ENCODE measurements at regions not wholly inside any gene's neighbourhood (a gene's known extent, or its start where the extent isn't known, plus 50 kb on each side); places are given as distances from the start of the nearest gene placed in this dataset.
"Not testable (repeated sequence)": the region's sequence is repeated elsewhere in the genome, so short reads cannot be mapped to it uniquely, and the experiment has no call there.

GRCh38 chr15:53193149-53193548 lies 403.0 kb upstream of the ONECUT1 start:
- Mint-ChIP-seq H3K27me3 (peaks cover 5% of the 10 kb centered on the region), H3K36me3 (no peaks in the 10 kb centered on the region), H3K9me3 (peaks cover 0 to 8% (median 0%) of the 10 kb centered on the region in 3 donors), H3K27ac (no peak overlapping the region), H3K4me1 (no peaks in the 10 kb centered on the region), H3K4me3 (no peak overlapping the region)

DNA sequence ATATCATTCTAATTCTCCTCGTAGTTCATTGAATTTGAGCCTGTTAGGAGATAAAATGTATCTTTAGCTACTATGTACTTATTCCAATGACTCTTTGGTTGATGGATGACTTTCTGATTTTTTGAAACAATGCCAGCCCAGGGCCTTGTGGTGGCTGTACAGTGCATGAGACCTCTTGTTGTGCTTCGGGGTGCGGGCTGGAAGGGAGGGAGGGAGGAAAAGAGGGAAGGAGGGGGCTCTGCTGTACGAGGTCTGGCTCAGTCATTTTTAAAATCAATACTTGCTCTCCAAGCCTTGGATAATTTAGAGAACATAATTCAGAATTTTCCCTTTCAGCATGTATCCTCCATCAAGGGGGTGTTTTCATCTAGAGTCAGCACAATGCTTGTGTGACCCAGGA lies 399.7 kb upstream of the ONECUT1 start:
- Mint-ChIP-seq H3K36me3 (no peaks in the 10 kb centered on the region), H3K27ac (no peak overlapping the region), H3K4me1 (no peaks in the 10 kb centered on the region), H3K4me3 (no peak overlapping the region), H3K9me3 (peaks cover 0 to 8% (median 8%) of the 10 kb centered on the region in 3 donors), H3K27me3 (peaks cover 2% of the 10 kb centered on the region)

DNA sequence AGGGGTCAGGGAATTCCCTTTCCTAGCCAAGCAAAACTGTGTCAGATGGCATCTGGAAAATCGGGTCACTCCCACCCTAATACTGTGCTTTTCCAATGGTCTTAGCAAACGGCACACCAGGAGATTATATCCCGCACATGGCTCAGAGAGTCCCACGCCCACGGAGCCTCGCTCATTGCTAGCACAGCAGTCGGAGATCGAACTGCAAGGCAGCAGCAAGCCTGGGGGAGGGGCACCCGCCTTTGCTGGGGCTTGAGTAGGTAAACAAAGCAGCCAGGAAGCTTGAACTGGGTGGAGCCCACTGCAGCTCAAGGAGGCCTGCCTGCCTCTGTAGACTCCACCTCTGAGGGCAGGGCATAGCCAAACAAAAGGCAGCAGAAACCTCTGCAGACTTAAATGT lies 393.3 kb upstream of the ONECUT1 start:
- H3K27me3 Mint-ChIP-seq, H3K36me3 Mint-ChIP-seq: not testable (repeated sequence)

GRCh38 chr15:53171571-53171970 lies 381.4 kb upstream of the ONECUT1 start:
- H3K36me3 Mint-ChIP-seq = no peaks in the 10 kb centered on the region
- H3K9me3 Mint-ChIP-seq = peaks cover 0 to 4% (median 0%) of the 10 kb centered on the region in 3 donors
- H3K4me3 Mint-ChIP-seq = no peak overlapping the region
- no peak overlapping the region for H3K27ac Mint-ChIP-seq
- no peaks in the 10 kb centered on the region for H3K4me1 Mint-ChIP-seq
- H3K27me3 Mint-ChIP-seq = peaks cover 2% of the 10 kb centered on the region

More for the DNA sequence above, 393.3 kb upstream of the ONECUT1 start:
- H3K9me3 Mint-ChIP-seq = peaks cover 3 to 12% (median 7%) of the 10 kb centered on the region in 3 donors
- peak overlapping the region in 1 of 3 donors; percentile 83 for H3K27ac Mint-ChIP-seq
- H3K4me3 Mint-ChIP-seq, H3K4me1 Mint-ChIP-seq: not testable (repeated sequence)

GRCh38 chr15:53166684-53167201 lies 376.6 kb upstream of the ONECUT1 start:
- Mint-ChIP-seq H3K27ac (no peak overlapping the region), H3K4me1 (no peaks in the 10 kb centered on the region), H3K27me3 (no peaks in the 10 kb centered on the region), H3K9me3 (no peaks in the 10 kb centered on the region), H3K36me3 (no peaks in the 10 kb centered on the region), H3K4me3 (no peak overlapping the region)

GRCh38 chr15:53165988-53166683 lies 376.0 kb upstream of the ONECUT1 start:
- H3K4me3 Mint-ChIP-seq = no peak overlapping the region
- H3K27me3 Mint-ChIP-seq = no peaks in the 10 kb centered on the region
- no peaks in the 10 kb centered on the region for H3K36me3 Mint-ChIP-seq
- no peaks in the 10 kb centered on the region for H3K9me3 Mint-ChIP-seq
- H3K27ac Mint-ChIP-seq = no peak overlapping the region
- no peaks in the 10 kb centered on the region for H3K4me1 Mint-ChIP-seq

- peaks cover 0 to 4% (median 0%) of the 10 kb centered on the region in 3 donors for H3K9me3 Mint-ChIP-seq
These were observed 370.1 kb upstream of the ONECUT1 start for GRCh38 chr15:53160092-53160704.

GRCh38 chr15:53159458-53159857 lies 369.3 kb upstream of the ONECUT1 start:
- Mint-ChIP-seq H3K36me3 (no peaks in the 10 kb centered on the region), H3K27me3 (no peaks in the 10 kb centered on the region), H3K4me3 (no peak overlapping the region), H3K27ac (no peak overlapping the region), H3K4me1 (no peaks in the 10 kb centered on the region), H3K9me3 (peaks cover 0 to 4% (median 0%) of the 10 kb centered on the region in 3 donors)

More at GRCh38 chr15:53160092-53160704, 370.1 kb upstream of the ONECUT1 start:
- Mint-ChIP-seq H3K27ac (no peak overlapping the region), H3K4me3 (no peak overlapping the region), H3K27me3 (no peaks in the 10 kb centered on the region), H3K36me3 (no peaks in the 10 kb centered on the region), H3K4me1 (no peaks in the 10 kb centered on the region)

DNA sequence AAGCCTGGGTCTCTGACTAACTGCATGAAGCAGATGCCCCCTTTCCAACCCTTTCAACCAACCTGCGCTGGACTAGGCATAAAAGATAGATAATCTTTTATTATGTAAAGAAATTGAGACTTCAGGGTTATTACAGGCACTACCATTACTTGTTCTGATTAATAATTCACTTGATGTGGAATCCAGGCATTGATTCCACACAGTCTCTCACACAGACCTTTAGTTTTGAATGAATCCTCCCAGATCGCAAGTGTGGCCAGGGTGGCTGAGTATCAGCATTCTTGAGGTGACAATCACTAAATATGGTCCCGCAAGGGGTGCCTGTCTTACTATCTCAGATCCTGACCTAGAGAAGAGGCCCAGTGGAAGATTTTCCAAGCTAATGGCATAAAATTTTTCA lies 368.9 kb upstream of the ONECUT1 start:
- Mint-ChIP-seq H3K4me3 (no peak overlapping the region), H3K27me3 (no peaks in the 10 kb centered on the region), H3K27ac (no peak overlapping the region), H3K36me3 (no peaks in the 10 kb centered on the region), H3K4me1 (no peaks in the 10 kb centered on the region), H3K9me3 (peaks cover 0 to 4% (median 0%) of the 10 kb centered on the region in 3 donors)

- peaks cover 1% of the 10 kb centered on the region for H3K27me3 Mint-ChIP-seq
- no peak overlapping the region for H3K4me3 Mint-ChIP-seq
- H3K9me3 Mint-ChIP-seq = no peaks in the 10 kb centered on the region
- H3K36me3 Mint-ChIP-seq = peaks cover 1% of the 10 kb centered on the region
- H3K4me1 Mint-ChIP-seq = no peaks in the 10 kb centered on the region
- no peak overlapping the region for H3K27ac Mint-ChIP-seq
These were observed 343.2 kb upstream of the ONECUT1 start for GRCh38 chr15:53133255-53133850.

DNA sequence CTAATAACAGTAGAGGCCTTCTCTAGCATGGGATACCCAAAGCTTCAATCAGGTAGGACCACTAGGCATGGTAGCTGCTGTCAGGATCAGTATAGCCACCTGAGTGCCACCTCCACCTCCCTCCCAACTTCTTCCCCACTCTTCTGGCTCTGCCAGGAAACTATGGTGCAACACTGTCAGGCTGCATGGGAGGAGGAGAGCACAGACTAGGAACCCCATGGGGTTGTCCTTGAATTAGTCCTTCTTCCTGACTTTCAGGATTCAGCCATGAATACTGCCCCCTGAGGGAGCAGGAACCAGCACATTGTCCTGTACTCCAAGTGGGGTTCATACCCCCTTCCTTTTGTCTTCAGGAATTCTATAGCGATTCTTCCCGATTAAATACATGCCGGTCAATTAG lies 340.8 kb upstream of the ONECUT1 start:
- peaks cover 1% of the 10 kb centered on the region for H3K36me3 Mint-ChIP-seq

DNA sequence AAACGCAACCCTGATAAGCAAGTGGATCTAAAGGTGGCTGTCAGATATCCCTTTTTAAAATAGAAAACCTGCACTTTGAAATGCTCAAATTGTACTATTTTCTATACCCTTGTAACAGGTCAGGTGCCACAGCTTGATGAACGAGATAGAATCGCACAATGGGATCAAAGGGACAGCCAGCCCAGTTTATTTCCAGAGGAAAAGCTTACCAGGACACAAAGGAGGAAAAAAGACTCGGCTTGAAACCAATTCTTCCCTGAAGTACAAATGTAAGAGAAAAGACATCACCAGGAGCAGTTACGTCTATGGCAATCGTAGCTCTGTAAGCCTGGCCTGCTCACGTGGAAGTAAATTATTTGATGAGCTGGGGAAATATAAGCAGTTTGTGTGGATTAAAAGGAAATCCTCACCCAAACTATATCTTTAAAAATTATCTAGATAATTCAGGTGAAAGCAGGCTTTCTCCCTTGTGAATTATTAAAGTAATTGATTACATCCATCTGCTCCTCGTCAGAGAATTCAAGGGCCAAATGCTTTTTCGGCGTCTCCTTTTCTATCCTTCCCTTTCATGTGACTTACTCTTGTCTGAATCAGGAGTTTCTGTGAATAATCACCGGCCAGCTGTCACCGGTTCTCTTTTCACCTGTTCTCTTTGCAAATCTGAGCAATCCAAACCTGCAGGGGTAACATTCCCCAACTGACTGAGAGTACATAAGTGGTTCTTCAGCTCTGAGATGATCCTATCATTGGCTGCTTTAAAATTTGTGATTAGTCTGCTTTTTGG lies 339.2 kb upstream of the ONECUT1 start:
- Mint-ChIP-seq H3K9me3 (no peaks in the 10 kb centered on the region), H3K4me1 (no peaks in the 10 kb centered on the region), H3K36me3 (peaks cover 1% of the 10 kb centered on the region), H3K27me3 (peaks cover 3% of the 10 kb centered on the region), H3K4me3 (no peak overlapping the region), H3K27ac (no peak overlapping the region)

More for the DNA sequence above, 340.8 kb upstream of the ONECUT1 start:
- no peak overlapping the region for H3K4me3 Mint-ChIP-seq
- H3K27ac Mint-ChIP-seq = no peak overlapping the region
- H3K4me1 Mint-ChIP-seq = no peaks in the 10 kb centered on the region
- H3K9me3 Mint-ChIP-seq = no peaks in the 10 kb centered on the region
- peaks cover 1% of the 10 kb centered on the region for H3K27me3 Mint-ChIP-seq

GRCh38 chr15:53128652-53129051 lies 338.5 kb upstream of the ONECUT1 start:
- no peaks in the 10 kb centered on the region for H3K36me3 Mint-ChIP-seq
- peaks cover 3% of the 10 kb centered on the region for H3K27me3 Mint-ChIP-seq
- H3K27ac Mint-ChIP-seq = no peak overlapping the region
- H3K9me3 Mint-ChIP-seq = no peaks in the 10 kb centered on the region
- no peaks in the 10 kb centered on the region for H3K4me1 Mint-ChIP-seq
- H3K4me3 Mint-ChIP-seq = no peak overlapping the region

DNA sequence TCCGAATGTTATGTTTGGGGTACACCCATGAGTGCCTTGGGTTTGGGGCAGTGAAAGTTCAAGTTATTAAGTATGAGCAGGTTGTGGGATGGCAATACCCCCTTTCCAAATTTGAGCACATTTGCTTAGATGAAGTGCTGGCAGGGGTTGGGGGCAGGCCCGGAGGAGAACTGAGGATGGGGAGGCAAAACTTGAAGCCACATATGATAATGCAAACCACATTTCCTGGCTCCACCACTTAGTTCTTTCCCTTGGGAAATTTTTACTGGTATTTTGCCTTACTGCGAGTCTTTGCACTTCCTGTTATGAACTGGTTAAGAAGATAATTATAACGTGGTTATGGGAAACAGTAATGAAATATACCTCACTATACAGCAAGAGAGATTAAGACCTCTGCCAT lies 336.0 kb upstream of the ONECUT1 start:
- H3K9me3 Mint-ChIP-seq = no peaks in the 10 kb centered on the region
- H3K4me1 Mint-ChIP-seq = no peaks in the 10 kb centered on the region
- peaks cover 3% of the 10 kb centered on the region for H3K27me3 Mint-ChIP-seq
- H3K4me3 Mint-ChIP-seq = no peak overlapping the region
- no peaks in the 10 kb centered on the region for H3K36me3 Mint-ChIP-seq
- no peak overlapping the region for H3K27ac Mint-ChIP-seq

GRCh38 chr15:53122818-53123217 lies 332.7 kb upstream of the ONECUT1 start:
- Mint-ChIP-seq H3K9me3 (no peaks in the 10 kb centered on the region), H3K4me1 (no peaks in the 10 kb centered on the region), H3K27ac (no peak overlapping the region), H3K36me3 (no peaks in the 10 kb centered on the region), H3K4me3 (no peak overlapping the region), H3K27me3 (peaks cover 2% of the 10 kb centered on the region)
